ENCODE measurements at regions not wholly inside any gene's neighbourhood (a gene's known extent, or its start where the extent isn't known, plus 50 kb on each side); places are given as distances from the start of the nearest gene placed in this dataset.
A peak's percentile ranks its signal among the peaks of the same experiment; 100 is the strongest.

DNA sequence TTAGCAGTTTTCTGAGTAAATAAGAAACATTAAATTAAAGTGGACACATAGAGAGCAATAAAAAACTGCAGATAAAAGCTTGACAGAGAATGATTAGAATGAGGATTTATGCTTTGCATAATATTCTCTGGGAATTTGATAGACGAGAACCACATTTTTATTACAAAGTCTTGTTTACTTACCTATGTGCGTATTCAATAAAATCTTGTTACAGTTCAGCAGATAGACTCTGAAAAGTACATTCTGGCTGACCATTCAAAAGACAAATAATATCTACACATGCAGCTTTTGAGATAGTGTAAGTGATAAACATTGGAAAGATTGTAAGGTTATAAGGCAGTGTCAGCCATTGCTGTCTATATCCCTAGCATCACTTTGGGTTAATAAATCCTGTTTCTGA, 381.6 kb downstream of the NYAP2 start:
- Histone ChIP-seq H3K36me3 (no peaks in the 10 kb centered on the region), H3K4me1 (no peaks in the 10 kb centered on the region), H3K9me3 (no peaks in the 10 kb centered on the region), H3K27me3 (no peaks in the 10 kb centered on the region), H3K27ac (no peak overlapping the region), H3K4me3 (no peak overlapping the region)
- WGBS, 2 donors, result 87 to 96% methylated on average over 2 of the region's 2 CpGs
- intact Hi-C loops (cut with DNase I), result no loop called here
- DNase-seq (no peak), ATAC-seq (no peak)
- TF ChIP-seq, protein P1, sequence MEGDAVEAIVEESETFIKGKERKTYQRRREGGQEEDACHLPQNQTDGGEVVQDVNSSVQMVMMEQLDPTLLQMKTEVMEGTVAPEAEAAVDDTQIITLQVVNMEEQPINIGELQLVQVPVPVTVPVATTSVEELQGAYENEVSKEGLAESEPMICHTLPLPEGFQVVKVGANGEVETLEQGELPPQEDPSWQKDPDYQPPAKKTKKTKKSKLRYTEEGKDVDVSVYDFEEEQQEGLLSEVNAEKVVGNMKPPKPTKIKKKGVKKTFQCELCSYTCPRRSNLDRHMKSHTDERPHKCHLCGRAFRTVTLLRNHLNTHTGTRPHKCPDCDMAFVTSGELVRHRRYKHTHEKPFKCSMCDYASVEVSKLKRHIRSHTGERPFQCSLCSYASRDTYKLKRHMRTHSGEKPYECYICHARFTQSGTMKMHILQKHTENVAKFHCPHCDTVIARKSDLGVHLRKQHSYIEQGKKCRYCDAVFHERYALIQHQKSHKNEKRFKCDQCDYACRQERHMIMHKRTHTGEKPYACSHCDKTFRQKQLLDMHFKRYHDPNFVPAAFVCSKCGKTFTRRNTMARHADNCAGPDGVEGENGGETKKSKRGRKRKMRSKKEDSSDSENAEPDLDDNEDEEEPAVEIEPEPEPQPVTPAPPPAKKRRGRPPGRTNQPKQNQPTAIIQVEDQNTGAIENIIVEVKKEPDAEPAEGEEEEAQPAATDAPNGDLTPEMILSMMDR (IDR thresholded peaks at IDR 0.05), result no peak

DNA sequence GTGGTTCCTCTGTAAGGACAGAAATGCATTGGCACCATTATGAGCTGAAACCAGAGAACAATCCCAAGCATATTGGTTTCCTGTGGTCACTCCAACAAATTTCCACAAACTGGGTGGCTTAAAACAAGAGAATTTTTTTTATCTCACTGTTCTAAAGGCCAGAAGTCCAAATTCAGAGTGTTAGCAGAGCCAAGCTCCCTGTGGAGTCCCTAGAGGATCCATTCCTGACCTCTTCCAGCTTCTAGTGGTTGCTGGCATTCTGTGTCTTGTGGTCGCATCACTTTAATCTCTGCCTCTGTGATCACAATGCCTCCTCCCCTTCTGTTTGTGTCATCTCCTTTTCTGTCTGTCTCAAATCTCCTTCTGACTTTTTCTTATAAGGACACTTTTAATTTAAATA, 380.3 kb downstream of the NYAP2 start:
- no peak overlapping the region for H3K27ac ChIP-seq
- no peaks in the 10 kb centered on the region for H3K27me3 ChIP-seq
- no peaks in the 10 kb centered on the region for H3K4me1 ChIP-seq
- no peak for ATAC-seq
- no peaks in the 10 kb centered on the region for H3K36me3 ChIP-seq
- no peak overlapping the region for H3K4me3 ChIP-seq
- intact Hi-C loops (cut with DNase I), result no loop called here
- peaks cover 0 to 11% (median under 1%) of the 10 kb centered on the region in 11 donors for H3K9me3 ChIP-seq
- 61 to 72% methylated on average over 1 of the region's 1 CpG for WGBS, 2 donors
- no peak for DNase-seq
- TF ChIP-seq, protein P1 (IDR thresholded peaks at IDR 0.05), result no peak

DNA sequence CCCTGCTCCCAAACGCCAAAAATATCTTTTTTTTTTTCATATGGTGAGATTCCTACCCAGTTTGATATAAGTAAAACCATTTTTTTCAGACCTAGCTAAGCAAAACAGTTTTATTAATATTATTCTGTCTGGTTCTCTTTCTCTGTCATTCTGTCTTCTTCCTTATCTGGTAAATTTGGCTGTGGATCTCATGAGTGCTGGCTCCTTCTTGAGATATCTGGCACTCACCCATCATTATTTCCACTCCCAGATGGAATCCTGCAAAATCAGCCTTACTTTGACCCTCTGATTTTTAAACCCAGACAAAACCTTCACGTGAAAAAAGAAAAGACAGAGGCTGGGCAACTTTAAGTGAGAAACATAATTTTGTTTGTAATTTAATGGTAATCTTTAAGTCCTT, 373.6 kb downstream of the NYAP2 start:
- Histone ChIP-seq H3K4me1 (peaks cover 0 to 4% (median 0%) of the 10 kb centered on the region in 9 donors), H3K36me3 (no peaks in the 10 kb centered on the region), H3K4me3 (no peak overlapping the region), H3K9me3 (peaks cover 0 to 17% (median 2%) of the 10 kb centered on the region in 11 donors), H3K27ac (peak overlapping the region in 1 of 10 donors; percentile 18), H3K27me3 (no peaks in the 10 kb centered on the region)
- TF ChIP-seq, protein P1 (IDR thresholded peaks at IDR 0.05), result no peak
- intact Hi-C loops (cut with DNase I), result no loop called here
- DNase-seq, result no peak
- ATAC-seq, result no peak
- WGBS, 2 donors, result 53 to 55% methylated on average over 2 of the region's 2 CpGs

DNA sequence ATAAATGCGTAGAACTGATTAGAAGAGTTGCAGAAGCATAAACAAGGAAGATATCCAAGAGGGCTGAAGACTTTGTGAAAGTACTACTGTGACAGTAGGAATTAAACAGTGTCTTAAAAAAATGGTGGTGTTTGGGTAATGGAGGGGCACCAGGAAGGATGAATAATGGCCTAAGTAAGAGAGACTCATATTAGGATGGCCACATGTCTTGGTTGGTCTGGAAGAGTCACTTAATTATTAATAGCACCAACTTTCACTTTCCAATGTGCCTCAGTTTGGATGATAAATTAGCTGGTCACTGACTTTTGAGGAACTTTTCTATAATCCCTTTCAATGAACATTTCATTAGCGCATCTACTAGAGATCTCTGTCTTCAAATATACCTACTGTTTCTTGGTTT, 372.2 kb downstream of the NYAP2 start:
- WGBS, 2 donors, result 87 to 97% methylated on average over 2 of the region's 2 CpGs
- Histone ChIP-seq H3K27me3 (no peaks in the 10 kb centered on the region), H3K9me3 (peaks cover 0 to 17% (median 2%) of the 10 kb centered on the region in 11 donors), H3K4me3 (no peak overlapping the region), H3K4me1 (peaks cover 0 to 4% (median 0%) of the 10 kb centered on the region in 9 donors), H3K36me3 (no peaks in the 10 kb centered on the region), H3K27ac (no peak overlapping the region)
- DNase-seq, result no peak
- intact Hi-C loops (cut with DNase I), result no loop called here
- no peak for ATAC-seq
- TF ChIP-seq, protein P1 (IDR thresholded peaks at IDR 0.05), result no peak
